ENCODE measurements at regions not wholly inside any gene's neighbourhood (a gene's known extent, or its start where the extent isn't known, plus 50 kb on each side); places are given as distances from the start of the nearest gene placed in this dataset.
"Not testable (repeated sequence)": the region's sequence is repeated elsewhere in the genome, so short reads cannot be mapped to it uniquely, and the experiment has no call there.

DNA sequence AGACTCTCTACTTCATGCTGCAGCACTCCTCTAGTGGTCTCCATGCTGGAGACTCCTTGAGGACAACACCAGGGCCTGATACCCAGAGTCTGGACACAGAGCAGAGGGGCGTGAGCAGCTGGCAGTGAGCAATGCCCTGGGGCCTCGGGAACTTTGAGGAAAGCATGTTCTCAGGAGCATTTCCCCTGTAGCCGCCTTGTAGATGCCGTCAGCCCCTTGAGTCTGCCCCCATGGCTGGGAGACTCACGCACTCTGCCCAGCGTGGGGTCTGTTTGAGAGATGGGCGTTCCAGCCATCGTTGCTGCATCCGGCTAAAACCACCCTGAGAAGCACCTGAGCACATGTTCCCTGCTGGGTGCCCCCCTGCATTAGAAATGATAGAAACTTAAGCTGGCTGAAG is 56.8 kb downstream of the PLXNA1 start:
- no peak overlapping the region for H3K27ac Mint-ChIP-seq
- ATAC-seq (no peak), DNase-seq (no peak)
- H3K4me3 Mint-ChIP-seq: no peak overlapping the region
- H3K9me3 Mint-ChIP-seq (ENCODE audit: low read depth): no peaks in the 10 kb centered on the region
- no peaks in the 10 kb centered on the region for H3K4me1 Mint-ChIP-seq
- intact Hi-C loops (cut with DNase I, micrococcal nuclease): no loop called here
- CTCF ChIA-PET: no interaction called here
- POLR2A ChIA-PET: no interaction called here
- H3K27me3 Mint-ChIP-seq: no peaks in the 10 kb centered on the region
- no peaks in the 10 kb centered on the region for H3K36me3 Mint-ChIP-seq (ENCODE audit: low read depth)

DNA sequence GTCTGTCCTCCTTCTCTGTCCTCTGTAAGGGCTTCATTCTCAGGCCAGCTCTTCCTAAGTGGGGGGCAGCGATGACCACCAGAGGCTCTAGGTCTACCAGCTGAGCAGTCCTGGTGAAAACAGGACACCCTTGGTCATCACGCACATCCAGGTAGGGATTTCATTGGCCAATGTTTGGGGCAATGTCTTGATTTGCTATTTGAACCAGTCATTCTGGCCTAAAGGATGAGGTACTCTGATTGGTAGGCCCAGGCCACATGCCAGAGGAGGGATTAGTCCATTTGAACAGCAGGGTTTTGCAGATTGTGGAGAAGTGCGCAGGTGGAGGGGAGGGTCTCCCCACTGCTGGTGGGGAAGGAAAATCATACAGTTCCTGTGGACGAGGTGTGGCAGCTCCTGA is 57.3 kb downstream of the PLXNA1 start:
- no peaks in the 10 kb centered on the region for H3K27me3 Mint-ChIP-seq

DNA sequence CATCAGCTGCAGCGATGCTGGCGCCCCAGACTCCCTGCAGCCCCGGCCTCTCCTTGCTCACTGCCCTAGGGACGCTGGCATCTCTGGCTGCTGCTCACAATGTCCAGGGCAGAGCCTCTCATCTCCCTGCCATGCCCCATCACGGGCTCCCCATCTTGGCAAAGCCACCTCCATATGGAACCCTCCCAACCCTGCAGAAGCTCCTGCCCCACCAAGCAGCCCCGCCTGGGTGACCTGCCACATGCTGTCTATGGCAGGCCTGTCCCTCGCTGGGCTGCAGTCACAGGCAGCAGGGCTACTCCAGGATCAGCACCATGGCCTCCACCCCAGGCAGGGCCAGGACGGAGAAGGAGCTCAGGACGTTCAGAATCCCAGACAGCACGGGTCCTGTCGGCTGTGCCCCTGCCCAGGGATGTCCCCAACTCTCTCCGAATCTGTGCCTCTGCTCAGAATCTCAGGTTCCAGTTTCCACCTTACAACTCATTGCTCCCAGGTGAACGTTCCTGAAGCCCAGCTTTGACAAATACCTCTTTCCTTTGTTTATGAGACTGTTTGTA is 58.4 kb downstream of the PLXNA1 start:
- DNase-seq (no peak), ATAC-seq (no peak)
- ChIA-PET POLR2A (no interaction called here), CTCF (no interaction called here)
- Mint-ChIP-seq H3K9me3 (ENCODE audit: low read depth) (no peaks in the 10 kb centered on the region), H3K36me3 (ENCODE audit: low read depth) (no peaks in the 10 kb centered on the region), H3K27me3 (no peaks in the 10 kb centered on the region), H3K27ac (no peak overlapping the region), H3K4me3 (no peak overlapping the region), H3K4me1 (no peaks in the 10 kb centered on the region)
- intact Hi-C loops (cut with DNase I, micrococcal nuclease): no loop called here

More for the DNA sequence above, 57.3 kb downstream of the PLXNA1 start:
- DNase-seq: no peak
- H3K9me3 Mint-ChIP-seq (ENCODE audit: low read depth): no peaks in the 10 kb centered on the region
- POLR2A ChIA-PET: no interaction called here
- ATAC-seq: no peak
- H3K27ac Mint-ChIP-seq: no peak overlapping the region
- intact Hi-C loops (cut with DNase I, micrococcal nuclease): no loop called here
- H3K4me3 Mint-ChIP-seq: no peak overlapping the region
- no peaks in the 10 kb centered on the region for H3K36me3 Mint-ChIP-seq (ENCODE audit: low read depth)
- H3K4me1 Mint-ChIP-seq: no peaks in the 10 kb centered on the region
- CTCF ChIA-PET: no interaction called here

DNA sequence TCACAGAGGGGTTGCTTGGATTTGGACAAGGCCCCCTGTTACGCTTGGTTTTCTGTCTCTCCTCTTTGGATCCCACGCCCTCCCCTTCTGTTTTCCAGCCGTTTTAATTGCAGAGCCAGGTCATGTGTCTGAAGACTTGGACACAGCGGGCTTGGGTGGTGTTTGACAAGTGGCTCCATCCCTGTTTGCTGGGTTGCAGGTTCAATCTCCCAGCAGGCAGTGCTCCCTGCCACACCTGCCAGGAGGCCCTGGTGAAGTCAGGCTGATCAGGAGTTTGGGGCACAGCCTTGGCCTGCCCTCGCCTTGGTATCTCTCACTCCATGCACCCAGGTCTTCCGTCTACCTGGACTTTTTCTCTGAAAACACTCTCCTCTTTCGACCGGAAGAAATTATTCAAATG is 59.0 kb downstream of the PLXNA1 start:
- Mint-ChIP-seq H3K4me3 (no peak overlapping the region), H3K27me3 (no peaks in the 10 kb centered on the region), H3K9me3 (ENCODE audit: low read depth) (no peaks in the 10 kb centered on the region), H3K27ac (no peak overlapping the region), H3K36me3 (ENCODE audit: low read depth) (no peaks in the 10 kb centered on the region), H3K4me1 (no peaks in the 10 kb centered on the region)
- ChIA-PET POLR2A (no interaction called here), CTCF (no interaction called here)
- intact Hi-C loops (cut with DNase I, micrococcal nuclease): no loop called here
- no peak for ATAC-seq
- DNase-seq: no peak

DNA sequence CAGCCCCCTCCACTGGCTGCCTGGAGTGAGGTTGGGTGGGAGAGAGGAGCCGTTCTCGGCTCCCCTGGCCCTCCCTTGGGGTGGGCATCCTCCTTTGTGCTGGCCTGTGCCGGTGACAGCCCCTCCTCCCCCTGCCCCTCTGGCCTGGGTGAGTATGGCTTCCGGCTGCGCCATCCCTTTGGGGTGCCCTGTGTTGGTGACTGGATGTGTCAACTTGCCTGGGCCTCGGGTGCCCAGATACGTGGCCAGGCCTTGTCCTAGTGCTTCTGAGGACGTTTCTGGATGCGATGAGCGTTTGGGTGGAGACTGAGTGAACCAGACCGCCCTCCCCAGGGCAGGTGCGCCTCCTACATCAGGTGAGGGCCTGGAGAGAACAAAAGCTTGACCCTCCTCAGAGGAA is 59.7 kb downstream of the PLXNA1 start:
- Mint-ChIP-seq H3K36me3 (ENCODE audit: low read depth) (no peaks in the 10 kb centered on the region), H3K4me1 (no peaks in the 10 kb centered on the region), H3K27me3 (no peaks in the 10 kb centered on the region), H3K4me3 (no peak overlapping the region), H3K27ac (no peak overlapping the region), H3K9me3 (ENCODE audit: low read depth) (no peaks in the 10 kb centered on the region)
- ChIA-PET CTCF (no interaction called here), POLR2A (no interaction called here)
- intact Hi-C loops (cut with DNase I, micrococcal nuclease): no loop called here
- no peak for ATAC-seq
- DNase-seq: no peak

DNA sequence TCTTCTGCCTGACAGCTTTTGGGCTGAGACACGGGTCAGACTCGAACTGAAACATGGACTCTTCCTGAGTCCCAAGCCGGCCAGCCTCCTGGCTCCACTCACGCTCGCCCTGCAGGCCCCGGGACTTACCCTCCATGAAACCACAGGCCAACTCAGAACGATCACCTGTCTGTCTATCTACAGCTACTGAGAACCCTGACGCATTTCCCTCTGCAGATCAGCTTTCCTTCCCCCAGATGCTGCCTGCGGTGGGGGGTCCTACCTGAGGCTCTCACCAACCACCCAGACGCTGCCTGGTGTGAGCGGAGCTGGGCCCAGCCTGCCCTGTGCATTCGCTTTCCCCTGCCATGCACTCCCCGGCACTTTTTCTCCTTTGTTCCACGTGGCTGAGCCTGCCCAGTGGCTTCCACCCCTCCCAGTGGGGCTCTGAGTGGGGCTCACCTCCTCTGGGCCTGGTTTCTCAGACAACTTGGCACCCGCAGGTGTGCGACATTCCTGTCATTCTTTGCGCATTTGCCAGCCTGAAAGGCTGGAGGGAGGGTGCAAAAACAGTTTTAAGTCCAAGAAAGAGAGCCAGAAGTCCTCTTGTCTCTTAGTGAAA is 60.2 kb downstream of the PLXNA1 start:
- CTCF ChIA-PET: no interaction called here
- H3K36me3 Mint-ChIP-seq (ENCODE audit: low read depth): no peaks in the 10 kb centered on the region
- intact Hi-C loops (cut with DNase I, micrococcal nuclease): no loop called here
- no peak for DNase-seq
- H3K4me3 Mint-ChIP-seq: no peak overlapping the region
- H3K4me1 Mint-ChIP-seq: no peaks in the 10 kb centered on the region
- POLR2A ChIA-PET: no interaction called here
- H3K27ac Mint-ChIP-seq: no peak overlapping the region
- no peaks in the 10 kb centered on the region for H3K9me3 Mint-ChIP-seq (ENCODE audit: low read depth)
- no peaks in the 10 kb centered on the region for H3K27me3 Mint-ChIP-seq
- no peak for ATAC-seq

DNA sequence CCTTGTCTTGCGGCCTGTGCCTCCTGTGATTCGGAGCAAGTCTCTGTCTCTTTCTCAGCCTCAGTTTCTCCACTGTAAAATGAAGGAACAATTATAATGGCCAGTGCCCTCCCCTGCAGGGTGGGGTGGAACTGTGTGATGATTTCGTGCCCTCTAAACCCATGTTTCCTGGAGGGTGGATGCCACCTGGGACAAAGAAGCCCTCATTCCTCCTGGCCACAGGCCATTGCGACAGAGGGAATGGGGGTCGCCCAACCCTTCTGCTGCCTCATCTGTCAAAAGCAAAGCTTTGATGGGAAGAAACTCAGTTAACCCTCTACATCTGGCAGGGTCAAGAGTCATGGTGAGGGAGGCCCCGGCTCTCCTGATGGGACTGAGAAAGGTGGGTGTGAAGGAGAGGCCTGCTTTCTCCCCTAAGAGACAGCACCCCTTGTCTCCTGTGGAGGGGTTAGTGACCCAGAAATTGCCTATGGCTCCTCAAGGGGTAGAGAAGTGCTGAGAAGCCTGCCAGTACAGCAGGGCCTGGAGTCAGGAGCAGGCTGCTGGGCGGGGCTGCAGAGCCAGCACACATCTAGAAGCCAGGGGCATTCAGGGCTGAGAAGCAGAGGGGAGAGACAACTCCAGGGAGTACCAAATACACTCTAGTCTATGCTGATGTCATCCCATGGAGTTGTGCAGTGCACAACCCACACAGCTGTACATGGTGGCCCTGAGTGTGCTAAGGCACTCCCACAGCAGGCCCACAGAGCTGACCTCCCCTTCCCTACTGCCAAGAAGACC is 61.0 kb downstream of the PLXNA1 start:
- Mint-ChIP-seq H3K27ac (no peak overlapping the region), H3K9me3 (ENCODE audit: low read depth) (peaks cover 3% of the 10 kb centered on the region), H3K36me3 (ENCODE audit: low read depth) (no peaks in the 10 kb centered on the region), H3K4me3 (no peak overlapping the region), H3K4me1 (no peaks in the 10 kb centered on the region), H3K27me3 (no peaks in the 10 kb centered on the region)
- DNase-seq (no peak), ATAC-seq (no peak)
- ChIA-PET CTCF (no interaction called here), POLR2A (no interaction called here)
- intact Hi-C loops (cut with DNase I, micrococcal nuclease): no loop called here

DNA sequence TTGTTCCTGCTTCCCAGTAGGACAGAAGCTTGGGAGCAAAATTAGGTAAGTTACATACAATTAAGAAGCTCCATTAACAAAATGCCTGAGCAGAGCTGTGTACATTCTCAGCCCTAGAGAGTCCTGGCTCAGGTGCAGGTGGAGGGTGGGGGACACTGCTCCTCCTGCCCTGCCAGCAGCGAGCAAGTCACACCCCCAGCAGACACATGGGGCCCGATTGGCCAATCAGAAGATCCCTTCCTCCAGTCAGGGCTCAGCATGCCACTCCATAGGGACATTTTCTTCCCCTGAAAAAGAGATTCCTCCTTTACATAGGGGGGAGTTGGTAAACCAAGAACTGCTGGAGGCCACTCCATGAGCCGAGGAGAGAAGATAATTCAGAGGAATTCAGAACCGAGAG is 62.1 kb downstream of the PLXNA1 start:
- POLR2A ChIA-PET: no interaction called here
- H3K9me3 Mint-ChIP-seq (ENCODE audit: low read depth): peaks cover 8% of the 10 kb centered on the region
- ATAC-seq (no peak), DNase-seq (no peak)
- H3K27me3 Mint-ChIP-seq: peaks cover 3% of the 10 kb centered on the region
- no peak overlapping the region for H3K4me3 Mint-ChIP-seq
- intact Hi-C loops (cut with DNase I, micrococcal nuclease): no loop called here
- H3K4me1 Mint-ChIP-seq: no peaks in the 10 kb centered on the region
- CTCF ChIA-PET: no interaction called here
- H3K36me3 Mint-ChIP-seq (ENCODE audit: low read depth): no peaks in the 10 kb centered on the region
- H3K27ac Mint-ChIP-seq: no peak overlapping the region

DNA sequence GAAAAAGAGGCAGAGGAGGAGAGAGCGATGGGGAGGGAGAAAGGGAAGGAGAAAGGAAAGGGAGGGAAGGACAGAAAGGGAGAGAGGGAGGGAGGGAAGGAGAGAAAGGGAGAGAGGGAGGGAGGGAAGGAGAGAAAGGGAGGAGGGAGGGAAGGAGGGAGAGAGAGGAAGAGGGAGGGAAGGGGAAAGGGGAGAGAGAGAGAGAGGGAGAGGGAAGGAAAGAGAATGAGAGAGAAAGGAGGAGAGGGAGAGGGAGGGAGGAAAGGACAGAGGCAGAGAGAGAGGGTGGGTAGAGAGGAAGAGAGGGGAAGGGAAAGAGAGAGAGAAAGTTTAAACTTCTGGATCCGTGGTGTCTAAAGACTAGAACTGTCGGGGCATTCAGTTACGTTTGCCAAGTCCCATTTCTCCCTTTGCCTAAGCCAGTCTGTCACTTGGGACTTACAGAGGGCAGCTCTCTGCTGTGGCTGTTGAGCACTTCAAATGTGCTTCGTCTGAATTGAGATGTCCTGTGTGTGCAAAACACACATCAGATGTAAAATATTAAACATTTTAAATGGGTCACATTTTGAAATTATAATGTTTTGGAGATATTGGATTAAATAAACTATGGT is 62.6 kb downstream of the PLXNA1 start:
- H3K9me3 Mint-ChIP-seq (ENCODE audit: low read depth): peaks cover 11% of the 10 kb centered on the region
- H3K27me3 Mint-ChIP-seq: peaks cover 4% of the 10 kb centered on the region
- H3K4me1 Mint-ChIP-seq: no peaks in the 10 kb centered on the region
- POLR2A ChIA-PET: no interaction called here
- CTCF ChIA-PET: no interaction called here
- ATAC-seq: no peak
- H3K27ac Mint-ChIP-seq: no peak overlapping the region
- no peak overlapping the region for H3K4me3 Mint-ChIP-seq
- H3K36me3 Mint-ChIP-seq (ENCODE audit: low read depth): no peaks in the 10 kb centered on the region
- intact Hi-C loops (cut with DNase I, micrococcal nuclease): no loop called here
- no peak for DNase-seq

DNA sequence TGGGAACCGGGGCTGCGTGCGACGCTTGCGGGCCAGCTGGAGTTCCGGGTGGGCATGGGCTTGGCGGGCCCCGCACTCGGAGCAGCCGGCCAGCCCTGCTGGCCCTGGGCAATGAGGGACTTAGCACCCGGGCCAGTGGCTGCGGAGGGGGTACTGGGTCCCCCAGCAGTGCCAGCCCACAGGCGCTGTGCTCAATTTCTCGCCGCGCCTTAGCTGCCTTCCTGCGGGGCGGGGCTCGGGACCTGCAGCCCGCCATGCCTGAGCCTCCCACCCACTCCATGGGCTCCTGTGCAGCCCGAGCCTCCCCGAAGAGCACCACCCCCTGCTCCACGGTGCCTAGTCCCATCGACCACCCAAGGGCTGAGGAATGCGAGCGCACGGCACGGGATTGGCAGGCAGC is 63.8 kb downstream of the PLXNA1 start:
- POLR2A ChIA-PET; intact Hi-C loops (cut with DNase I, micrococcal nuclease); H3K27me3 Mint-ChIP-seq: not testable (repeated sequence)

DNA sequence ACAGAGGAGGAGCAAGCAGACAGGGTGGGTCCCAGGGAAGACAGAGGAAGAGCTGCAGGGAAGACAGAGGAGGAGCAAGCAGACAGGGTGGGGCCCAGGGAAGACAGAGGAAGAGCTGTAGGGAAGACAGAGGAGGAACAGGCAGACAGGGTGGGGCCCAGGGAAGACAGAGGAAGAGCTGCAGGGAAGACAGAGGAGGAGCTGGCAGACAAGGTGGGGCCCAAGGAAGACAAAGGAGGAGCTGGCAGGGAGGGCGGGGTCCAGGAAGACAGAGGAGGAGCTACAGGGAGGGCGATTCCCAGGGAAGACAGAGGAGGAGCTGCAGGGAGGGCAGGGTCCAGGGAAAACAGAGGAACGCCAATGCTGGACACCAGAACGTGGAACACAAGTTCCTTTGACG is 66.5 kb downstream of the PLXNA1 start:
- Mint-ChIP-seq H3K27me3 (peaks cover 4% of the 10 kb centered on the region), H3K27ac (no peak overlapping the region), H3K9me3 (ENCODE audit: low read depth) (peaks cover 11% of the 10 kb centered on the region), H3K36me3 (ENCODE audit: low read depth) (no peaks in the 10 kb centered on the region), H3K4me1 (no peaks in the 10 kb centered on the region), H3K4me3 (no peak overlapping the region)
- DNase-seq: no peak
- intact Hi-C loops (cut with DNase I, micrococcal nuclease): no loop called here
- ChIA-PET CTCF (no interaction called here), POLR2A (no interaction called here)
- ATAC-seq: no peak

More for the DNA sequence above, 63.8 kb downstream of the PLXNA1 start:
- H3K4me3 Mint-ChIP-seq; H3K36me3 Mint-ChIP-seq (ENCODE audit: low read depth); H3K27ac Mint-ChIP-seq; CTCF ChIA-PET; DNase-seq; H3K4me1 Mint-ChIP-seq; ATAC-seq: not testable (repeated sequence)
- H3K9me3 Mint-ChIP-seq (ENCODE audit: low read depth): peaks cover 11% of the 10 kb centered on the region

DNA sequence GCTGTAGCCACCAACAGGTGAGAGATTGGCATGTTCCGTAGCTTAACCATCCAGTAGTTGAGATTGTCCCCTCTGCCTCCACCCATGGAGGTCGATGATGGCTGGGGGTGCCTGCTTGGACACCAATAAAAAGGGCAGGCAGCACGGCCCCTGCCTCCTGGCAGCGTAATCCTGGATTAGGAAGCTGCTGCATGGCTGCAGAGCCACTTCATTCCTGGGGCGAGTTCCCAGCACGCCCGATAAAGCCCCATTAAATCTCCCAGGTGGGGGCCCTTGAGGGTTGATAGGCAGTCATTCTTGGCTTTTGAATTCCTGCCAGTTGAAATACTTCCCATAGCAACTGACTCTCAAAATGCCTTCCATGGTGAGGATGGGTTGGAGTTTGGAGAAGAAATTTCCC is 67.8 kb downstream of the PLXNA1 start:
- CTCF ChIA-PET: no interaction called here
- peaks cover 4% of the 10 kb centered on the region for H3K27me3 Mint-ChIP-seq
- intact Hi-C loops (cut with DNase I, micrococcal nuclease): no loop called here
- POLR2A ChIA-PET: no interaction called here
- no peak overlapping the region for H3K27ac Mint-ChIP-seq
- no peak for ATAC-seq
- no peak for DNase-seq
- peaks cover 11% of the 10 kb centered on the region for H3K9me3 Mint-ChIP-seq (ENCODE audit: low read depth)
- no peaks in the 10 kb centered on the region for H3K4me1 Mint-ChIP-seq
- H3K36me3 Mint-ChIP-seq (ENCODE audit: low read depth): no peaks in the 10 kb centered on the region
- no peak overlapping the region for H3K4me3 Mint-ChIP-seq
